ENCODE measurements at regions not wholly inside any gene's neighbourhood (a gene's known extent, or its start where the extent isn't known, plus 50 kb on each side); places are given as distances from the start of the nearest gene placed in this dataset.

DNA sequence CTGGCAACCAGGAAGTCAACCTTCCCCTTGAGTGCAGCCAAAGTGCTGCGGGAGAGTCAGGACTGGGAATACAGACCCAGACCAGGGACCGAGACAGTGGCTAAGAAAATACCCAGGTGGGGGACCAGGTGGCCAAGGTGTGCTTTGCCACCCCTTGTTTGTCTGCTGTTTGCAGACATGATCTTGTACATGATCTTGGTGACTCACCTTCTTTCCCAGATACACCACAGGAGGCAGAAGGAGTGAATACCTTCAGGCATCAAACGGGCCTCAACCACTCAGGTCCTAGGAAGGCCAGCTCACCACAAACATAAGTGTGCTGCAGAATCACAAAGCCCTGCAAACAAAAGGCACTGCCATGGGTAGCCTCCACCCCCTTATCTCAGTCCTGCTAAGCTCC is 62.0 kb downstream of the CNGA2 start:
- Mint-ChIP-seq H3K27me3 (ENCODE audit: low read depth) (peaks cover 2% of the 10 kb centered on the region), H3K4me1 (ENCODE audit: low read depth) (no peaks in the 10 kb centered on the region), H3K9me3 (no peaks in the 10 kb centered on the region), H3K27ac (no peak overlapping the region), H3K4me3 (no peak overlapping the region), H3K36me3 (ENCODE audit: low read depth) (no peaks in the 10 kb centered on the region)
- DNase-seq, result no peak
- intact Hi-C loops (cut with micrococcal nuclease), result no loop called here
- CTCF ChIA-PET, result no interaction called here

DNA sequence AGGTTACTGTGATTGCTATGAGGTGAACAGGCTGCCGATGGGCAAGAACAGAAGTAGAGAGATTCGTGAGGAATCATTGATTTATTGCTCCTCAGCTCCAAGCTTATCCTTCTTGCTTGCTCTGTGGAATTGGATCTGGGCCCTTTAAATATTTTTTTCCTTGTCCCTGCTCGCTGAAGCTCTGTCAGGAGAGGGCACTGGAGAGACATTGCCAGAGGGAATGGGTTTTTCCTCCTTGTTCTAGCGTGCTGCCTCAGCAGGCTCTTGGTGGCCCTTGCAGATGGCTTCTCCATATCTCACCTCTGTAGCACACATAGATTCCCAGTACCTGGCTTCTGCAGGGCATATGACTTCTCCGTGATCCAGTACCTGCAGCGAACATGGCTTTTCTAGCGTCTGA is 67.4 kb downstream of the CNGA2 start:
- no peak overlapping the region for H3K27ac Mint-ChIP-seq
- intact Hi-C loops (cut with micrococcal nuclease), result no loop called here
- H3K9me3 Mint-ChIP-seq, result no peaks in the 10 kb centered on the region
- no peaks in the 10 kb centered on the region for H3K36me3 Mint-ChIP-seq (ENCODE audit: low read depth)
- CTCF ChIA-PET, result no interaction called here
- DNase-seq, result no peak
- no peak overlapping the region for H3K4me3 Mint-ChIP-seq
- no peaks in the 10 kb centered on the region for H3K4me1 Mint-ChIP-seq (ENCODE audit: low read depth)
- peaks cover 2% of the 10 kb centered on the region for H3K27me3 Mint-ChIP-seq (ENCODE audit: low read depth)

DNA sequence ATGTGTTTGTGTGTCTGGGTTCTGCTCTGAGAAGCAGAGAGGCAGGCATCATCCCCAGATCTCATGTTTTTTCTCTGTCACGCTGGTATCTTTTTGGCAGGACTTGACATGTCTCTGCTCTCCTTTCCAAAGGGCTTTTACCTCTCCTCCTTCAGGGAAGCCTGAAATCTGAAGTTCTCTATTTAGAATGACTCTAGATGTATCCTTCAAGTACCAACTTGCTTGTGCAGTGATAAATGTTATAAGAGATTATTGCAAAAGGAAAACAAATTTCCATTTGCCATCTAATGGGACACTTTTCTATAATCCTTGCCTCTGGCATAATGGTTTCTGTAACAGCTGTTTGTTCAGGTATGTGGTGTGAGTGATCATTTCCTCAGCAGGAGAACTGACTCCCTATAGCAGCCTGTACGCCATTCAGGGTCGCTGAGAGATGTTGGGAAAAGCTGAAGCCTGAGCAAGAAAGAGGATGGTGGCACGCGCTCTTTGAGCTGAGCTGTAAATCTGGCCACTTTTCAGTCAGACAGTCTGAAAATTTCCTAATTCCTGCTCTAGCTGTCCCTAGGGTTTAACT is 72.5 kb downstream of the CNGA2 start:
- no peaks in the 10 kb centered on the region for H3K27me3 Mint-ChIP-seq (ENCODE audit: low read depth)
- CTCF ChIA-PET, result no interaction called here
- H3K27ac Mint-ChIP-seq, result no peak overlapping the region
- H3K36me3 Mint-ChIP-seq (ENCODE audit: low read depth), result no peaks in the 10 kb centered on the region
- no peaks in the 10 kb centered on the region for H3K9me3 Mint-ChIP-seq
- intact Hi-C loops (cut with micrococcal nuclease), result no loop called here
- DNase-seq, result no peak
- H3K4me3 Mint-ChIP-seq, result no peak overlapping the region
- no peaks in the 10 kb centered on the region for H3K4me1 Mint-ChIP-seq (ENCODE audit: low read depth)

DNA sequence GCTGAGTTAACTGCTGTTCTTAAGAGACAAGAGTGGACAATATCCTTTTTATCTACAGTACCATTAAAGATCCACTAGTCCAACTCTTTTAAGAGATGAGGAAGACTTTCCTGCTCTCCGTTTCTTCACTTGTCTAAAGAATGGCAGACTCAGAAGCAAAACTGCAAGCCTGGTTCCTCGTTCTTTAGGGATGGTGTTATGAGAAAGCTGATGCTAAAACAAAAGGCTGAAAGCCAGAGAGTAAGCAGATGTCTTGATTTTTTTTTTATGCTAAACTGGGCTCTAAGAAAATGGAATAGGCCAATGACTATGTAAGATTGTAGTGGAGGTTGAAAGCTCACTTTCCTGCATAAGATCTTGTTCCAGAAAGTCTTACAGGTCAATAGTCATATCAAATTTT is 78.1 kb downstream of the CNGA2 start:
- no peak for DNase-seq
- H3K4me1 Mint-ChIP-seq (ENCODE audit: low read depth), result no peaks in the 10 kb centered on the region
- intact Hi-C loops (cut with micrococcal nuclease), result no loop called here
- H3K27me3 Mint-ChIP-seq (ENCODE audit: low read depth), result no peaks in the 10 kb centered on the region
- CTCF ChIA-PET, result no interaction called here
- H3K4me3 Mint-ChIP-seq, result no peak overlapping the region
- H3K36me3 Mint-ChIP-seq (ENCODE audit: low read depth), result no peaks in the 10 kb centered on the region
- H3K9me3 Mint-ChIP-seq, result no peaks in the 10 kb centered on the region
- H3K27ac Mint-ChIP-seq, result no peak overlapping the region

DNA sequence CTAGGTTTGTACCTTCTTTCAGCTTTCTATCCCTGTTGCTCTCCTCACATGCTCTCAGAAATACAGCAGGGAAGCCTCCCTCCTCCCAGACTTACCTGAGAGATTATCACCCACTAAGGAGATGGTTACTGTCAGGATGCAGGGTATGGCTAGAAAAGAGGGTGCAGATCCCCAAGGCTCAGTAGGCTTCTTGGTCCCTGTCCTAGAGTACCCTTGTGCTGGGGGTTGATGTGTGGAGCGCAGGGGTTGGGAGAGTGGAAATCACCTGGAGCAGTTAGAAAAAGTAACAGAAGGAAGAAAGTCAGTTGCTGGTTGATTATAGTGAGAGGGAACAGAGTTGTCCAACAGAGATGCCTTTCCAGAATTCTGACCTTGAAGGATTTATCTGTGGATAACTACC is 80.2 kb downstream of the CNGA2 start:
- Mint-ChIP-seq H3K4me1 (ENCODE audit: low read depth) (no peaks in the 10 kb centered on the region), H3K27me3 (ENCODE audit: low read depth) (no peaks in the 10 kb centered on the region), H3K36me3 (ENCODE audit: low read depth) (no peaks in the 10 kb centered on the region), H3K9me3 (no peaks in the 10 kb centered on the region), H3K27ac (no peak overlapping the region), H3K4me3 (no peak overlapping the region)
- intact Hi-C loops (cut with micrococcal nuclease), result no loop called here
- no peak for DNase-seq
- CTCF ChIA-PET, result no interaction called here

DNA sequence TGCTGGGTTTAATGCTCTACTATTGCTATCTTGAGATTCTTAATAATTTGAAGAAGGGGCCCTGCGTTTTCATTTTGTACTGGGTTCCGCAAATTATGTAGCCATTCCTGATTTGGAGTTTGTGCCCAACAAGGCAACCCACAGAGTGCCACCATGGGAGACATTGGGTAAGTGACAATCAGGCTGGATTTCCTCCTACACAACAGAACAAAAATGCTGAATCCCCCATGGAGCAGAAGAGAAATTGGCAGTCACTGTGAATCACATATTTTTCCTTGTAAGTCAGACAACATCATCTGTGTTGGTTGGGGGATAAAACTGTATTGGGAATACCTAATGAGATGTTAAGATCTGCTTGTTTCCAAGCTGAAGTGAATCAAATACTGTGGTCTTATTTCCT is 80.9 kb downstream of the CNGA2 start:
- Mint-ChIP-seq H3K4me3 (no peak overlapping the region), H3K27ac (no peak overlapping the region), H3K9me3 (no peaks in the 10 kb centered on the region), H3K36me3 (ENCODE audit: low read depth) (no peaks in the 10 kb centered on the region), H3K27me3 (ENCODE audit: low read depth) (no peaks in the 10 kb centered on the region), H3K4me1 (ENCODE audit: low read depth) (no peaks in the 10 kb centered on the region)
- intact Hi-C loops (cut with micrococcal nuclease), result no loop called here
- DNase-seq, result no peak
- CTCF ChIA-PET, result no interaction called here

DNA sequence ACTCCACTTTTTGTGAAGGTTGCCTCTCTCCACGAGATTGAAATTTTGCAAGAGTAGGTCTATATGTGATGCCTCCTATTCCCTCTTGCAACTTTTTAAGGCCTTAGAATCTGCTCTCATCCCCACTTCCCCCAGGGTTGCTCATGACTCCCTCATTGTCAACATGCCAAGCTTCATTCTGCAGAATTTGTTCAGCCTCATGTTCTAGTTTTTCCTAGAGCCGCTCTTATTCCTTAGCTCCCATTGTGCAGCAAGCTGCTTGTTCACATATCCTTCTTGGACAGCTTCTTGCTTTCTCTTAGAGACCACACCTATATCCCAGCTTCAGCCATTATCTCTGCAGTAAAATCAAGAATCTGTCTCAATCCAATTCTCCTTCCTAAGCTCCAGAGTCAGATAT is 82.4 kb downstream of the CNGA2 start:
- no peak for DNase-seq
- CTCF ChIA-PET, result no interaction called here
- Mint-ChIP-seq H3K4me3 (no peak overlapping the region), H3K4me1 (ENCODE audit: low read depth) (no peaks in the 10 kb centered on the region), H3K27me3 (ENCODE audit: low read depth) (no peaks in the 10 kb centered on the region), H3K36me3 (ENCODE audit: low read depth) (no peaks in the 10 kb centered on the region), H3K9me3 (no peaks in the 10 kb centered on the region), H3K27ac (no peak overlapping the region)
- intact Hi-C loops (cut with micrococcal nuclease), result no loop called here

DNA sequence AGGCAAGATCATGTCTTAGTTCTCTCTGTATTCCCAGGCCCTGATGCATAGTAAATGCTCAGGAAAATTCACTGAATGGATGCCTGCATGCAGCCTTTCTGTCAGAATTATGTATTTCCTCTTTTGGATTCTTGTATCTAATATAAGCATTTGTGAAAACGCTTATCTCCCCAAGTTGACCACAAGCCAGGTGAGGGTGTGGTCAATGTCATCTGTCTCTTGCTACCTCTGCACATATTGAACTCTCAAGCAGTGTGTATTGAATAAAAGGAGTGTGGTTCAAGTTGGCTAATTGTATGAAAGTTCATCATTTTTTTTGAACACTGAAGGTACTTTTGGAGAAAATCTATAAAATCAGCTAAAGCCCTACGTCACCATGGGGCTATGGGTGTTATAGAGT is 84.3 kb downstream of the CNGA2 start:
- H3K36me3 Mint-ChIP-seq (ENCODE audit: low read depth), result no peaks in the 10 kb centered on the region
- H3K9me3 Mint-ChIP-seq, result no peaks in the 10 kb centered on the region
- no peak for DNase-seq
- H3K4me1 Mint-ChIP-seq (ENCODE audit: low read depth), result no peaks in the 10 kb centered on the region
- intact Hi-C loops (cut with micrococcal nuclease), result no loop called here
- CTCF ChIA-PET, result no interaction called here
- no peaks in the 10 kb centered on the region for H3K27me3 Mint-ChIP-seq (ENCODE audit: low read depth)
- H3K27ac Mint-ChIP-seq, result no peak overlapping the region
- no peak overlapping the region for H3K4me3 Mint-ChIP-seq

DNA sequence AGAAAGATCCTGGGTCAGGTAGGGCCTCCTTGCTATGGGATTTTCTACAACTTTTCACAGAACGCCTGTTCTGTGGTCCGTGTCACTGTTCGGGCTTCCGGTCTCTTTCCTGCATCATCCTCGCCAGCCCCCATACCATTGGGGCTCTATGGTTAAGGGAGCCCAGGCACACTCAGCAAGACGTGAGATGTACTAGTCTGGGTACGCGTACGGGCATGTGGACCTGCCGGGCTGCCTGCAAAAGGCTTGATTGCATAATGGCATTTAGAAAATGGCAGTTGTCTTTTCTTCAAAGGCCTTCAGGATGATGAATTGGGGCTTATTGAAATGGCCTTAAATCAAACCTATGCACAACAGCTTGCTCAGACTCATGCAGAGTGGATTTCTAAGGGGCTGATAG is 86.7 kb downstream of the CNGA2 start:
- intact Hi-C loops (cut with micrococcal nuclease), result no loop called here
- Mint-ChIP-seq H3K27me3 (ENCODE audit: low read depth) (no peaks in the 10 kb centered on the region), H3K4me3 (no peak overlapping the region), H3K4me1 (ENCODE audit: low read depth) (no peaks in the 10 kb centered on the region), H3K36me3 (ENCODE audit: low read depth) (no peaks in the 10 kb centered on the region), H3K9me3 (no peaks in the 10 kb centered on the region), H3K27ac (no peak overlapping the region)
- CTCF ChIA-PET, result no interaction called here
- no peak for DNase-seq

DNA sequence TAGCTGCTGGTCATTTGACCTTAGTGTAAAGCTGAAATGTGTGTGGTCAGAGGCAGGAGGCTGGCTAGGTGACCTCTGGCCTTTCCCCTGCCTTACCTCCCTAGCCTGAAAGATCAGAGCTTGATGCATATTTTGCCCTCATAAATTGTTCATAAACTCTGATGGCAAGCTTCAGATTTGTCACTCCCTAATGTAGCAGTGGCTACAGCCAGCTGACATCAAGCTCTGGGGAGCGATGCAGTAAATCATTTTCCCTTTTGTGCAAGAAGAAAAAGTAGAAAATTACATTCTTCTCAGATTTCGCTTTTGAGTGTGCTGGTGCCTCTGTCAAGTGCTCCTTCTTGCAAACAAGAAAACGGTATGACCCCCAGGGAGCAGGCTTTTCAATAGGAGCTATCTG is 87.7 kb upstream of the MAGEA4 start:
- Mint-ChIP-seq H3K4me3 (no peak overlapping the region), H3K9me3 (no peaks in the 10 kb centered on the region), H3K27ac (no peak overlapping the region), H3K4me1 (ENCODE audit: low read depth) (no peaks in the 10 kb centered on the region), H3K27me3 (ENCODE audit: low read depth) (no peaks in the 10 kb centered on the region), H3K36me3 (ENCODE audit: low read depth) (no peaks in the 10 kb centered on the region)
- CTCF ChIA-PET, result no interaction called here
- intact Hi-C loops (cut with micrococcal nuclease), result no loop called here
- no peak for DNase-seq

DNA sequence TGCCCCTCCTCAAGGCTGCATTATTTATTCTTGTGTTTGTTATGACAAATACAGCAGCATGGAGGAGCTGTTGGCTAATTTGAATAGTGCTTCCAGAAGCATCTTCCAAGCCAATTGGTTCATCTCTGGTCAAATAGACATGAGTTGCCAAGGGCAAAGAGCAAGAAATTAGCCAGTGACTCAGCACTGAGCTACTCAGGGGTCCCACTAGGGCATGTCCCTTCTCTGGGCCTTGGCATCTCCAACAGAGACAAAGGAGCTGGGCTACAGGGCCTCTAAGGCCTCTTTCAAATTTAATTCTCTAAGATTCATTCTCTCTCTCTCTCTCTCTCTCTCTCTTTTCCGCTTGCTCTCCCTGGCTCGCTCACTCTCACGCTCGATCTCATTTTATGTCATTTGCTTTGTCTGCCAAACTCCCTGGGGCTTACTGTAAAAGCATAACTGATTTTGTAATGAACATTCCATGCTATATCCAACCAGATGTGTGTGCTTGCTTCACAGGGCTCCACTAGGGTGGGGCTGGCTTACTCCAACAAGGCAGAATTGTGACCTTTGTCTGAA is 86.7 kb upstream of the MAGEA4 start:
- intact Hi-C loops (cut with micrococcal nuclease), result no loop called here
- H3K4me1 Mint-ChIP-seq (ENCODE audit: low read depth), result no peaks in the 10 kb centered on the region
- CTCF ChIA-PET, result no interaction called here
- H3K27ac Mint-ChIP-seq, result no peak overlapping the region
- no peaks in the 10 kb centered on the region for H3K9me3 Mint-ChIP-seq
- no peak for DNase-seq
- no peaks in the 10 kb centered on the region for H3K27me3 Mint-ChIP-seq (ENCODE audit: low read depth)
- H3K4me3 Mint-ChIP-seq, result no peak overlapping the region
- H3K36me3 Mint-ChIP-seq (ENCODE audit: low read depth), result no peaks in the 10 kb centered on the region

DNA sequence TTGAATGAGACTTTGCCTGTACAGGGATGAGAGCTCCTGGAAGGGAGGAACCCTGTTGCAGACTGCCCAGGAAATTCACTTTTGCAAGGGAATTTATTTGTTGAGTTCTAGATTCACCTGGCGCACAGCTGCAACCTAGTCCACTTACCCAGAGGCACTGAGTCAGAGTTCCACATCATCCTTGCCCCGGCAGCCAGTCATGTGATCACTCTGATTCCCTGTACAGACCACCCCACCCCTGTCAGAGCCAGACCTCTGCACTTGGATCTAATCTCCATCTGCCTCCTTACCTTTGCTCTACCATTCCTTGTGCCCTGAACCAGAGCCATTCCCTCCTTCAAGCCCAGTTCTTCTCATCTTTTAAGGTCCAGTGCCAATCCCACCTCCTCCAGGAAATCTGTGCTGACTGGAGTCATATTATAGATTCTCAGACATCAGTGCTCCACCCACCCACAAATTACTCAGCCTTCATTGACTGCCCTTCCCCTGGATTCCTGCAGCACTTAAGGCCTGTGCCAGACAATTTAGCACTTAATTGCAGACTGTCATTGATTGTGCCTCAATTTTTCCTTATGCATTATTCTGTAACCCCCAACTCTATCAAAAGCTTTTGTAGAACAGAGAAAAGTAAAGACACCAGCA is 84.1 kb upstream of the MAGEA4 start:
- peaks cover 4% of the 10 kb centered on the region for H3K27me3 Mint-ChIP-seq (ENCODE audit: low read depth)
- H3K36me3 Mint-ChIP-seq (ENCODE audit: low read depth), result no peaks in the 10 kb centered on the region
- no peaks in the 10 kb centered on the region for H3K4me1 Mint-ChIP-seq (ENCODE audit: low read depth)
- no peaks in the 10 kb centered on the region for H3K9me3 Mint-ChIP-seq
- no peak for DNase-seq
- H3K27ac Mint-ChIP-seq, result no peak overlapping the region
- H3K4me3 Mint-ChIP-seq, result no peak overlapping the region
- CTCF ChIA-PET, result no interaction called here
- intact Hi-C loops (cut with micrococcal nuclease), result no loop called here

DNA sequence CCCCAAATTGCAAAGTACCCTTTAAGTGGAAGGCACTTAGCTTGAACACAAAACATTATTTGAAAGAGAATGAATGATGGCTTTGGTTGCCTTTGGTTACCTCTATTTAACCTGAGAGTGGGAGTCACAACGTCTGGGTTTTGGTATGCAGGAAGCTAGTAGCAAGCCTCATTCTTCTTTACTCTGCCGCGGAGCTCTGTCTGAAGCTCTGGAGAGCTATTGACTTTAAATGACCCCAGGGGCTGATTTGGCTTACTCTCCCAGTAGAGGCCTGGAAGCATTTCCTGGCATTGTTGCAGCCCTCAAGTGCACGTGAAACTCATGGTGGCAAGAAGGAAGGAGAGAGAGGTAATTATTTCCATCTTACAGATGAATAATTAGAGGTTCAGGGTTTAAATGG is 81.8 kb upstream of the MAGEA4 start:
- Mint-ChIP-seq H3K36me3 (ENCODE audit: low read depth) (no peaks in the 10 kb centered on the region), H3K27ac (no peak overlapping the region), H3K4me1 (ENCODE audit: low read depth) (no peaks in the 10 kb centered on the region), H3K9me3 (no peaks in the 10 kb centered on the region), H3K27me3 (ENCODE audit: low read depth) (peaks cover 6% of the 10 kb centered on the region), H3K4me3 (no peak overlapping the region)
- CTCF ChIA-PET, result no interaction called here
- DNase-seq, result no peak
- intact Hi-C loops (cut with micrococcal nuclease), result no loop called here

Measured in activated naive CD4-positive, alpha-beta T cell treated with anti-CD3 and anti-CD28 coated beads for 36 hours (primary cell).